HG02981 (cell line): ENCODE measurements at regions not wholly inside any gene's neighbourhood (a gene's known extent, or its start where the extent isn't known, plus 50 kb on each side); places are given as distances from the start of the nearest gene placed in this dataset.

Experiments used
- ATAC-seq: cut with Tn5 transposase; IDR thresholded peaks from one replicate; pipeline ENCODE4 v1.9.1; 2021; ENCODE audit warnings: mild to moderate bottlenecking, moderate library complexity; ENCODE audit not compliant: unreplicated experiment

DNA sequence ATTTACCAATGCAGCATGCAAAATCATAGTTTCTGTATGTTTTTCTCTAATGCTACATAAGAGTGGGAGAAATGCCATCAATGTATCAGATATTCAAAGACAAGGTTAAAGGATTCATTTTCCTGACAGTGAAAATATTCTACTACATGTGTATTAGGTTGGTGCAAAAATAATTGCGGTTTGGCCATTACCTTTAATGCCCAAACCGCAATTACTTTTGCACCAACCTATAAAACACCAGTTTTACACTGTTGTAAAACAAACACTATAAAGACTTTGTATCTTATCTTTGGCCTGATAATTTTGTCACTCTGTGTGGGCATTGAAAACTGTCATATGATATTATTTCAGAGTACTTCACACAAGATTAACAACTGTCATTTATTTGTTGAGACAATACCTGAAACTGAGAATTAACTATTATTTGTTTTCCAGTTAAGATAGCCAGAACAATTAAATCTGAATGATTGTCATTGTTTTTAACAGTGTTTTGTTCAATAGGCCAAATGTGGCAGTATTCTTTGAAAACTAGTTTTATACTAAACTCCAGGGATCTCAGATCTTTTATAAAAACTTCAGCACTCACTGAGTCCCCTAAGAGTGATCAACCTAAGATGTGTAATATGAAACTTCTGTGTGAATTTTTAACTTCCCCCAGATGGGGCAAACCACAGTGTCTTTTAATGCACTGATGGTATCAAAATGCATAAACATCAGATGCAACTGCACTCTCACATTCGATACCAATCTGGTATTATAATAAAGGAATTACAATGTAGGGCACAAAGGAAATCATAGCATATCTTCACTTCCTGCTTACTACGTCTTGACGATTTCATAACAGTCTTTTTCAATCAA lies 53.8 kb upstream of the FBN2 start:
- no peak for ATAC-seq

DNA sequence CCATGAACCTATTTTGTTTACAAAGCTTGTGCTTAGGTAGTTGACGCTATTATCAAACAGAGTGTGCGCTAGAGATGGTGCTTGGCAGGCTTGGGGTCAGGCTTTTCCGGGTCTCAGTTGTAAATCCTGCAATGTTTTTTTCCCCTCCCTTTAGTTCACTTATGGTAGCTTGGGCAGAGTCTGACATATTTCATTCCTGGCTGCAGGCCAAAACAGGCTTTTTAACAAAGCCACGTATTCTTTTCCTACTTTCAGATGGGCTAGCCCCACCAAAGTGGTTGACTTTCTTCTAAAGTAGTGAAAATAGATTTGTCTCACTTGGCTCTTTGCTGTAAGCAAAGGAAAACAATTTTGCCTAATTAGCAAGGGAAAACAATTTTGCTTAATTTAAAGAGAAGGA lies 58.0 kb upstream of the FBN2 start:
- no peak for ATAC-seq

DNA sequence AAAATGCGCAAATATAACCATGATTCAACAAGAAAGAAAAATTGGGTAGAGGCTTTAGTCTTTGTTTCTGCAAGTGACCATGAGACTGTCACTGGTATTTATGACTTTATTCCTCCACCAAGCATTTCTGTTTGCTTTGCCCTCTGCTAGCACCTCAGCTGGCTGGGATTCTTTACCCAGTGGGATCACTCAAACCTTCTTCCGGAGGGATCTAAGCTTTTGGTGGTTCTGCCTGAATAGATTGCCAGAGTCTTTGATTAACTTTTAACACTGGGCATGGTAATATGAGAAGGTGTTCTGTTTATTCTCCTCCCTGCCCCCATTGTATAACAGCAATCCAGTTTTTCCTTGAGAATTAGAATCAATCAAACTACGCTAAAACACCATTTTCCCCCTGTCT lies 59.1 kb upstream of the FBN2 start:
- ATAC-seq = no peak

DNA sequence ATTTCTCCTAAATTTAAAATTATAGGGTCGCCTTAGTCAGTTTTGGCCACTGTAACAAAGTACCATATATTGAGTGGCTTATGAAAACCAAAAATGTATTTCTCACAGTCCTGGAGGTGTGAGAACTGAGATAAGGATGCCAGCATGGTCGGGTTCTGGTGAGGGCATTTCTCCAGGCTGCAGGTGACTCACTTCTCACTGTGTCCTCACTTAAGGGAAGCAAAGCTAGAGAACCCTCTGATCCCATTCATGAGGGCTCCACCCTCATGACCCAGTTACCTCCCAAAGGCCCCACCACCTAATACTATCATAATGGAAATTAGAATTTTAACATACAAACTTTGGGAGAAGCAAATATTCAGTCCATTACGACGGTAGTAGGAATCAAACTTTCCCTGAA lies 75.1 kb upstream of the FBN2 start:
- ATAC-seq = no peak

DNA sequence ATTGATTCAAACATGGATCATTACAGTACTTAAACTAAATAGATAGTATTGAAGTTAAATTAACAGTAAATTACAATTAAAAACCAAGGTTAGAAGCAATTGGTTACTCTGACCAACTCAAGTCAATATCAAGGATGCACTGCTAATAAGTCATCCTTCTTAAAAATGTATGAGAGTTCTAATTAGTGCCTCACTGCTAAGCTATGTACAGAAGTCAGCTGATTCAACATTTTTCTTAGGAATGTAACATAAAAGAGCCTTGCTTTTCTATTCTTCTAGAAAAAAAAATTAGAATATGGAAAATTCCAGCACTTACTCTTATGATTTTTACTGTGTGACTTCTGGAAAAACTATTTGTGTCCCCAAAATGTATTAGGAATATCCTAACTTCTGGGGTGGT lies 75.7 kb upstream of the FBN2 start:
- no peak for ATAC-seq

DNA sequence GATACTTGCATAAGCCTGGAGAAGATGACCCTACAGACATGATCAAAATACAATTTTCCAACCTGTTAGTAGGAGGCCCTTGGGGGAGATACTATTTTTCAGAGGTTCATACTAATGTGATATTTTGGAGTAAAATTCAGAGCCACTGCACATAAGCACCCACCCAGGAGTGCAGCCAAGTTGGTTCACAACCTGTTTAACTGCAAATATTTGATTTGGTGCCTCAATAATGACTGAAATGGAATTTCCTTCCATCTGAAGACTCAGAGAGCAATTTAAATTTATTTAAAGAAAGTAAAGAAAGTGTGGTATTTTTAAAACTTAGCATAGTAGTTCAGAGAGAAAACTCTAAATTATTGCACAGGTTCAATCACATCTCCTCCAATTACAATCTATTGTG lies 77.5 kb upstream of the FBN2 start:
- no peak for ATAC-seq

DNA sequence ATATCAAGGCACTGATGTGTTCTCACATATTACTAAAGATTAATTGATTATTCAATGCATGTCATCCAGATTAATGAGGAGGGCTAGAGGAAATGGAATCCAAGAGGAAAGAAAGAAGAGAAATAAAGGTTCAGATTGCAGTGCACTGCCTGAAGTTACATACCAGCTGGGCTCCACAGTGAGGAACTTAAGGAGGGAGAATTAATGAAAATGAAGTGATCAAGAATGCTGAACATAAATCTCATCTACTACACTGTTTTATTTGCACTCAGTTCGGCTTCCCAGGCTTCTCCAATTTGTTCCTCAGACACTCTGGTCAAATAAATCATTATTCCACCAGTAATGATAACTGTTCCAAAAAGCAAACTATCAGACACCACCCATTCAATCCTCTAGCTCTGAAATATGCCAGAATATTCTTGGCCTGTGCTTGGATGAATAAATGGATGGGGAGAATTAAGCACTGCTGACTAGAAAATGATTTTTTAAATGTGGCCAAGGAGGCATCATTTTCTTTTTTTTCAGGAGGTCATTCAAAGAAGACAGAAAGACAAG lies 88.6 kb upstream of the FBN2 start:
- no peak for ATAC-seq

DNA sequence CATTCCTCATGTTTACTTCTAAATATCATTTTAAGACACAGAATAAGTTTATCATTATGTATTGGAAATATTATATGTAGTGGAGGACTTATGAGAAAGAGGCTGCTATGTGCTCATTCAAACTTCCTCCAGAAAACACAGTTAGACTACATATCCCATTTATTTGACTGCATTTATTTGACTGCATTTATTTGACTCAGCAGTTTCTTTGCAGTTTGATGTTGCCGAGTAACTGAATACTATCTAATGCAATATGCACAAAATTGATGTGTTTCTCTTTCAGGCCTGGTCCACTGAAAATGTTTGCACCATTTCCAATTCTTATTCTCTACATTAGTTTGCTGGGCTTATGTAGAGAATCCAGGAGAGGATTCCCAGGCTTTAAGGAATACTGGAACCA lies 89.9 kb upstream of the FBN2 start:
- no peak for ATAC-seq

DNA sequence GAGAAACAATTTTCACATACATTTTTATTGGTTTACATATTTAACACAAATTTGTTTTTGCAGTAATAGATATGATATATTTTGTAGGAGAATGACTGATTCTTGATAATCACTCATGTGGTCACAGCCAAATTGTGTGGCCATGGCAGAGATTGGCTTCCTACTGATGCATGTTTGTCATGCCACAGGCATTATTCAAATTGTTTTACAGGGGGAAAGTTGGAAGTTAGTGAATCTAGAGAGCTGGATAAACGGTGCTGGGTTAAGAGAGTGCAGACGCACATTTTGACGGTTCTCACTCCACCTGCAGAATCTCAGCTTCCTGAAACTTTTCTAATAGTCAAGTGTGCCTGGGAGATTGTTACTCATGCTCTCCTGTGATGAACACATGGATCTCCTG lies 91.1 kb upstream of the FBN2 start:
- ATAC-seq = no peak

DNA sequence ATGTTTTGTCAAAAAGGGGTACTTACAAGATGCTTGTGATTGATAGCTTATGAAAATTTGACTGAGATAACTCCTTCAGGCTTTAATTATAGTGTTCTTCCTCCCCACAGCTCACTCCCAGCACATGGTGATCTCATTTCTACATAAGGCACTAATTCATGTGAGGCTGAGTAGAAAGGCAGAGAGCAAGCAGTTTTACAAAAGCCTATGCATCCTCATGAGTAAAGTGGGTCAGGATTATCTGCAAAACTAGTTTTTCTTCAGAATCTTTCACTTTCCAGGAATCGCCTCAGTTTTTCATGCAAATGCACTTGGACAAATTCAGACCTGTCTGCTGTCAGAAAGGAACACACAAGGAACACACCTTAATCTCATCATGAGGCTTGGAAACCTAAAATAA lies 92.1 kb upstream of the FBN2 start:
- no peak for ATAC-seq

DNA sequence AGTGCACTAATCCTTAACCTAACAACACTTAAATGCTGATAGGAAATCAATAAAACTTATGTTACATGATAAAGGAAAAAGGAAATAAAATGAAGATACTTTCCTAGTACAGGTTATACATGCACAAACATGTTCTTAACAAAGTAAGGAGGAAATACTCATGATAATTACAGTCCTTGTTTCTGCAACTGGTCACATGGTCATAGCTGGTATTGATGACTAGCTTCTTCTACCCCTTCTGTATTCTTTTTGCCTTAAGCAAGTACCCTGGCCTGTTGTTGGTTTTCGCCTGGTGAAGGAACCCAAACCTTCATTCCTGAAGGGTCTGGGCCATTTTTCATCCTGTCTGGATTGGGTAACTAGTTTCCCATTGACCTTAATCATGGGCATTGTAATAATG lies 93.7 kb upstream of the FBN2 start:
- no peak for ATAC-seq

DNA sequence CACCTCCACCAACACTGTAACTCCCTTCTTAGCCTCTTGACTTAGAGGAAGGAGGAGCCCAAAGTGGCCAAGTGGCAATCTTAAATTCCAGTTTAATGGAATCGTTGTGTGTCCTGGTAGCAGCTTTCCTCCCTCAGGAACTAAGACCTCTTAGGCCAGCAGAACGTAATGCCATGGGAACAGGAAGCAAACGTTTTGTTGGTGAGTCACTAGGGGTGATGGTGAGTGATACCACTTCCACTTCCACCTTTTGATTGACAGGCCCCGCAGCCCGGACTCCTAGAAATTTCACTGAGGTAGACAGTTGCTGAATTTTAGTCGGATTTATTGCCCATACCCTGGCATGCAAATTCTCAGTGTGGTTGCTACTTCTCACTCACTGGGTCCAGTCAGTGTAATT lies 94.2 kb upstream of the FBN2 start:
- no peak for ATAC-seq

DNA sequence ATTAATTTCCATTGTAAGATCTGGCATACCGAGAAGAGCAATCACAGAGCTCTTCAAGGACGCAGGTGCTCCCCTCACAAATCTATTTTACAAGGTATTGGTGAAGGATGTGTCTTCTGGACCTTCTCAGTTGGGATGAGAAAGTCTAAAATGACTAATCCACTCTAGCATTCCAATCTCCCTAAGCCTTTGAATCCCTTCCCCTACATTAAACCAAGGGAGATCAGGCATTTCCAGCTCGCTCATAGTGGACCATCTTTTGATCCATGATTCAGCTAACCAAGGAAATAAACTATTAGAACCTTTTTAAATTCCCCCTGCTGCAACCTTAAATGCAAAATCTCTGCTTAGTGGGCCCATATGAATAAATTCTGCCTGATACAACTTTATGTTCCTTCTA lies 95.9 kb upstream of the FBN2 start:
- ATAC-seq = no peak

DNA sequence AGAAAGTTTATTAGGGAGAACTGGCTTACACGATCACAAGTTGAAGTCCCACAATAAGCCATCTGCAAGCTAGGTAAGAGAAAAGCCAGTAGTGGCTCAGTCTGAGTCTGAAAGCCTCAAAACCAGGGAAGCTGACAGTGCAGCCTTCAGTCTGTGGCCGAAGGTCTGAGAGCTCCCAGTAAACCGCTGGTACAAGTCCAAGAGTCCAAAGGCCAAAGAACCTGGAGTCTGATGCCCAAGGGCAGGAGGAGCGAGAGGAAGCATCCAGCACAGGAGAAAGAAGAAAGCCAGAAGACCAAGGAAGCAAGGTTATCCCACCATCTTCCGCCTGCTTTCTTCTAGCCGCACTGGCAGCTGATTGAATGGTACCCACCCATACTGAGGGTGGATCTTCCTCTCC lies 97.3 kb upstream of the FBN2 start:
- no peak for ATAC-seq

DNA sequence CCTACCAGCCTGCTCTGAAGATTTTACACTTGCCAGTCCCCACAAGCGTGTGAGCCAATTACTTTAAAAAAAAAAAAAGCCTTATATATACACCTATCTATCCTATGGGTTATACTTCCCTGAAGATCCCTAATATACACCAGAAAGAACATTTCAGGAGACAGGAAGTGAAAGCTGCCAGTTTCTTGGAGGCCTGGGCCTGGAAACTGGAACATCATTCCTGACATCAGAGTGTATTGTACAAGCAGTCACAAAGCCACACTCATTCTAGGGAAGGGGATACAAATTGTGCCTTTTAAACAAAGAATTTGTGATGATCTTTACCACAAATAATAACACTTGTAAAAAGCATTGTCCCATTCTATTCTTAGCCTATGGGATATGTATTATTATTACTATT lies 98.3 kb upstream of the FBN2 start:
- ATAC-seq = no peak

DNA sequence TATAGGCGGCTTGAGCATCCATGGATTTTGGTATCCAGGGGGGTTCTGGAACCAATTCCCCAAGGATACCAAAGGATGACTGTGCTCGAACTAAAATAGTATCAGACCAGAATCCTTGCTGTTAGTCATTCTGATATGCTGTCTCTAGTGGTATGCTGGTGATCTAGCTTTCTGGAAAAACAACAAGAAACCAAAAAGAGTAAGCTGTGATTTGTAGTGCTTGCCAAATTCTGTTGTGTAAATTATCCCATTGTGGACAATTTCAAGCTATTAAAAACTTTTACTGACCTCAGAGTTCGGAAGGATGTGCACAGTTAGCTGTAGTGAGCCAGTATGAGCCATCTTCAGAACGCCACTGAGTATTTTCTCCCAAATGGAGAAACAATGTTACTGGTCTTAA lies 99.0 kb upstream of the FBN2 start:
- ATAC-seq = no peak

DNA sequence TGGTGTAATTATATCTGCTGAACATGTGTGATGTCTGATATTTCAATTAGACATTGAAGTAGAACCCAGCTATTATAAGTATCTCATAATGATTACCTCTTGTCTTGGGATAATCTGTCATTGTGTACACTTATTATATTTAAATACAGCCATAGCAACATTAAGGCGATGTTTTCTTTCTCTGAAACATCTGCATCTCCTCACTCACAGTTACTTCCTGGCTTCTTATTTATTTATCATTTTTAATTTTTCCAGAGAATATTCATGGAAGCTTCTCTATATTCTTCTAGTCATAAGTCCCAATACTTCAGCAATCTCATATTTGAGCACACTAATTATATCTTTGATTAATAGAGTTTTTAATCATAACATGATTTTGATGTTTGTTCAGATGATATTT lies 103.8 kb upstream of the FBN2 start:
- ATAC-seq = no peak

DNA sequence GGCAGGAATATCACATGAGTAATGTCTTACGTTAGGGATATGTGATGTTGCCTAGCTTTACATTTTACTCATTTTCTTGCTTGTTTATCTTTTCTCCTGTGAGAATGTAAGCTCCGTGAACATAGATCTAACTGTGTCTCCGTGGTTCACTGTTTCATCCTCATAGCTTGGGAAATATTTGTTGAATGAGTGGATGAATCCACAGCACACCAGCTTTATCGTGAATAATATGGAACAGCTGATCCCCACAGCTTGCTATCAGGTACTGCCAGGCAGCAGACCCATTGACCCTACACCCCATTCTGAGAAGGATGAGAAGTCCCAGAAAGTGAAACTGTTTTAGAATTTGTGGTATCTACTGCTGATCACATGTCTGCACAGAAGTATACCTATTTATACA lies 106.8 kb upstream of the FBN2 start:
- ATAC-seq = no peak

DNA sequence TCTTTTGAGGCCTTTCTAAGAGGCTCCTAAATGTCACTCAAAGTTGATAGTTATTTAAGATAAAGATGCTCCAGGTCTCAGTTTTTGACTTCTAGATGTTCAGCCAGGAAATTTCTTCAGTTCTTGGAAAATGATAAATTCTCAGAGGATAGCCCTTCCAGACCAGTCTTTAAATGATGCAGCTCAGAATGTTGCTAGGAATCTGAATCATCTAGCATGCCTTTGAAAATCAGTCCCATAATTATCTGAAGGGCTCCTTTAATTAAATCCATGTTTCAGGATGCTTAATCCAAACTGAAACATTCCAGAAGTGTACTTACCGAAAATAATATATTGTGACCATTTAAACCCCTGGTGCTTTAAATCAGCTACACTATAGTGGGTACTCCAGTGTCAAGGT lies 107.5 kb upstream of the FBN2 start:
- ATAC-seq = no peak

DNA sequence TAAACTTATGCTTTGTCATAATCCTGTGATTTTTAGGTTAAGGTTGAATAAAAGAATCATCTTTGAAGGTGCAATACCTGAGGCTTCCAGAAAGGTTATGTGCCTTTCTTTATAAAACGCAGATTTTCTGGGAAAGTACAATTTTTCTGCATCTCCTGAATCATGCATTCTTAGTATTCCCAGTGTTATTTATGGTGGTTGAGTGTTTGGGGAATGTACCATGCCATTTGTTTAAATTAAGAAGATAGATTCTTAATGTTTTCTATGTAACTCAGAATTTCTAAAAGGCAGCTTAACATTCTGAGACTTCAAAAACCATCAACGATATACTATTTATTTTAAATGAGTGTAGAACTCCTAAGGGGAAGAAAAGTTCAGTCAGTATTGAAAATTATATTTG lies 108.1 kb upstream of the FBN2 start:
- ATAC-seq = no peak

DNA sequence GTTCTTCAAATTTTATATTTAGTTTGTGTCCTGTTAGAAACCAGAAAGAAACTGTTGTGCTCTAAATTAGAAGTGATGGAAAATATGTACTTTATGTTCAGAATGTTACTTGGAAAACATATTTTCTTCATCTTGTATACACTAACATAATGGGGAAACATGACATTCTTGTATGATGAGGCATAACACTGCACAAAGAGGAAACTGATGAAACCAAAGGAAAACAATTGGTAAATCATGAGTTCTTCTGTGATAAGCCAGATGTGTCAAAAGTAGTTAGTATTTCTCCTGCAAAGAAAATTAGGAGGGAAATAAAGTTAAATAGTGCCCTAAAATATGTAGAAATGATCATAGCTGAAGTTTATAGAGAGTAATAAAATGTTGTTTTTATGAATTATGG lies 111.1 kb upstream of the FBN2 start:
- ATAC-seq = no peak

DNA sequence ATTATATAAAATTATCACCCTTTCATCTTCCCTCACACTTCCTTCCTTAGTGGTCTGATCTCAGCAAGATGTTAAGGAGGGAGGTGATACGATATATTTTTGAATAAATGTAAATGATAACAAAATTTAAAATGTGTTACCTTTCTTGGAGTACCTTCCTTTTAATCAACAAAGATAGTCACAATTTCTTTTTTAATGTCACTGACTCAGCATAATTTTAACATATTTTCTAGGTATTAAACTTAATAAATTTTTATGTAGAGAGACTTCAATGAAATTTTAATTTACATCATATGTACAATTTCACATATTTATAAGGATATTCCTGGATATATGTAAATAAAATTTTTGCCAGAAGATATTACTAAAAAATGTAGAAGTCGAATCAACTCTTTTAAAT lies 125.0 kb upstream of the FBN2 start:
- no peak for ATAC-seq

DNA sequence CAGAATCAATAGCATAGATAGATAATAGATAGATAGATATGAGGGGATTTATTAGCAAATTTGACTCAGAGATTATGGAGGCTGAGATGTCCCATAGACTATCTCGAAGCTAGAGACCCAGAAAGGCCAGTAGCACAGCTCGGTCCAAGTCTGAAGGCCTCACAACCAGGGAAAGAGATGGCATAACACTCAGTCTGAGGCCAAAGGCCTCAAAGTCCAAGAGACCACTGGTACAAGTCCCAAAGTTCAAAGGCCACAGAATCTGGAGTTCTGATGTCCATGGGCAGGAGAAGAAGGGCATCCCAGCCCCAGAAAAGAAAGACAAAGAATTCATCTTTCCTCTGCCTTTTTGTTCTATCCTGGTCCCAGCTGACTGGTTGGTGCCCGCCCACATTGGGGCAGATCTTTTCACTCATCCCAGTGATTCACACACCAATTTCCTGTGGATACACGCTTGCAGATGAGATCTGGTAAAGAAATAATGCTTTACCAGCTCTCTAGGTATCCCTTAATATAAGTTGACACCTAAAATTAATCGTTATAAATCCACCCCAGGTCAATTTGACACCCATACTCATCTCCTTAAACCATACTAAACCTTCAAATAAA lies 127.8 kb upstream of the FBN2 start:
- no peak for ATAC-seq
